Amygdala (tissue), 56 donors: ENCODE measurements at regions not wholly inside any gene's neighbourhood (a gene's known extent, or its start where the extent isn't known, plus 50 kb on each side); places are given as distances from the start of the nearest gene placed in this dataset.

Experiments
- DNase-seq, 56 donors: peaks; one replicate each; lab custom pipeline; 2025; lab: John Stamatoyannopoulos, UW

DNA sequence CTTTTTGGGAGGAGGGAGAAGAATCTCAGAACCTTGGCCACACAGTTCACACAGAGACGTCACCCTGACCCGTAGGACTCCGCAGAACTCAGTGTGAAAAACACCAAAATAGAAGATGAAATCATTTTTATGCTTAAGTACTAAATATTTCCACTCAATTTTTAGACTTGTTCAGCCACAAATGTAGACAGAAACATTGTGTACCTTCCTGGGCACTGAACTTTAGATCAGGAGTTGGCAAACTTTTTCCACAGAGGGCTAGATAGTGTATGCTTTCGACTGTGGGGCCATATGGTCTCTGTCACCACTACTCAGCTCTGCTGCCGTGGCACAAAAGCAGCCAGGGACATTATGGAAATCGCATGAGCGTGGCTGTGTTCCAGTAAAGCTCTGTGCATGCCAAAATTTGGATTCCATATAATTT lies 61.8 kb upstream of the STOX2 start:
- no peak for DNase-seq

DNA sequence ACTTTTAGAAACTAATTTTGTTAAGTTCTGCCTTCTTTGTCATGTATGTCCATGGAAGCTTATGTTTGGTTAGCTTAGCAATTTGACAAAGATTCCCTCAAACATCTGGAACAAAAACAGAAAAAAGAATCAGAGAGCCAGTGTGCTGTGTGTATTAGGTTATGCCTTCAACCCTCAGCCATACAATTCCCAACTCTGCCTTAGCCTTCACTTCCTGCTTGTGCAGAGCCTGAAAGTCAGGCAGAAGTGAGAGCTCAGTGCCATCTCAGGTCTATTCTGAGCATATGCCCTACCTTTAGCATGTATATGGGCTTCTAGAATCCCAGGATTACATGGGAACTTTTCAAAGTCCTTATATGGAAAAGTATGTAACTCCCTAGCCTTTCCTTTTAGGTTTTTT lies 58.2 kb upstream of the STOX2 start:
- DNase-seq, result no peak

DNA sequence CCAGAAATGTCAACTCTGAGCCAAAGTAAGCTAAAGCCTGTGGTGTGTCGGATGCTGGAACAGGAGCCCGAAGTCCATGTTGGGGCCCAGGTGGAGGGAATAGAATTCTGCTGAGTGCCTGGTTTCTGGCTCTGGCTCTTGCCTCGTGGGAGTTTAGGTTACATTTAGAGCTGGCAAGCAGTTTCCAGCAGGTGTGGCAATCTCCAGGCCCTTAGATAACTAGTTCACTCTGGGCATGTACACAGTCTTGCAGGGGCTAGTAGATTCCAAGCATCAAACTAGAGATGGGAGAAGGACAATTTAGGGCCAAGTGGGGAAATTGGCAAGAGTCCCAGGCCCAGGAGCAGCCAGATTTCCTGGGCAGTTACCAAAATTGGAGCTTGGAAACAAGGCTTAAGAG lies 56.3 kb upstream of the STOX2 start:
- DNase-seq, result no peak

DNA sequence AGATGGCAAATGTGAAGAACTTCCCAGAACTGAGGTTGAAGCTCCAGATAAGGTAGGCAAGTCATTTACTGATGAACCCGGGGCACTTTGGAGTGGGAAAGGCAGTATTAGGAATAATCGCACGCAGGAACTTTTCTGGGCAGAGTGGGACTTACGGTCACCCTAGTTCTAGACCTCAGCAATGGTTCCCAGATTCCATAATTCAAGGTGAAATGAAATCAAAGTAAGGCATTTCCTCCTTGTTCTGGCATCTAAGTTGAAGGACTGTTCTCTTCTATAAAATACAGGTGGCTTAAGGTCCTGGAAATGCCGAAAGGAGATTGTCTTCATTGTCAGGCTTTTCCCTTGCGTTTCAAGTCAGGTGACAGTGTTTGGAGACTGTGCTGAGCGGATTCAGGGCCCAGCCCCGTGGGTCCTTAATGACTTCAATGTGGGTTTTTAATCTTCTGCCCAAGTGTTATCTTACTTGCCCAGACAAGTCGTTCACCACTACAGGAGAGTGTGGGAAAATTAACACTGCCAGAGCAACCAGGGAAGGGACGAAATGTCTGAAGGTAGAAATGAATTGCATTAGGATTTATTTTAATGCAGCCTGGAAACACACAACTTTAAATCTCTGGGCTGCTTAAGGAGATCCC lies 52.1 kb upstream of the STOX2 start:
- no peak for DNase-seq

DNA sequence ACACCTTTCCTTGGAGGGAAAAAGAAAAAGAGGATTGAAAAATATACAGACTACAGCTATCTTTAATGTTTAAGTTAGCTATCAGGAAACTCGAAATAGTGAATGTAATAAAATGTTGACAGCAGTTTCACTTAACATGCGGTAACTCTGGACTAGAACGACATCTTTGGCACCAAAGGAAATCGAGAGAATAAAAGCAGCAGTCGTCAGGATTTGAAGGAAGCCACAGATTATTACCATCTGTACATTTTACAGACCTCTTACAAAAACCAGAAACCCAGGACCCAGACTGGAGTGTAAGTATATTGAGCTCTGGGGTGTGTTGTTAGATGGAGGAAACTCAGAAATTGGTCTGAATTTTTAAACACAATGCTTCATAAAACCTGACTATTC lies 51.6 kb upstream of the STOX2 start:
- no peak for DNase-seq
